CD14-positive monocyte (primary cell): ENCODE measurements at regions not wholly inside any gene's neighbourhood (a gene's known extent, or its start where the extent isn't known, plus 50 kb on each side); places are given as distances from the start of the nearest gene placed in this dataset.

Experiments
- DNase-seq, 3 donors: peaks; one replicate each; pipeline ENCODE4 v3.0.0-alpha.2; 2011 to 2022
- H2AFZ ChIP-seq: 2 replicates; pipeline ENCODE4 v1.6.0; 2012; ENCODE audit warnings: mild to moderate bottlenecking, low read depth, low read length, inconsistent platforms; ENCODE audit not compliant: insufficient read depth, poor library complexity, severe bottlenecking
- H3K27ac ChIP-seq, 2 donors: 1 replicate in 1 of 2; 2 replicates in 1 of 2; pipeline ENCODE4 v1.5.1; 2012 to 2013; ENCODE audit warnings: low read length in 2 of 2, control low read depth in 1 of 2, inconsistent platforms in 1 of 2, low read depth in 1 of 2, mild to moderate bottlenecking in 1 of 2
- H3K27me3 ChIP-seq, 2 donors: one replicate each; pipeline versions ENCODE4 v1.6.0 to v1.6.1; 2011 to 2013; ENCODE audit warnings: low read length in 2 of 2; ENCODE audit not compliant: control insufficient read depth in 2 of 2, insufficient read depth in 2 of 2
- H3K36me3 ChIP-seq, 2 donors: replicated peaks in 1 of 2; 1 replicate in 1 of 2; 2 replicates in 1 of 2; pipeline versions ENCODE4 v1.5.1 to v1.6.1; 2012 to 2013; ENCODE audit warnings: low read length in 2 of 2, control low read depth in 1 of 2, inconsistent platforms in 1 of 2, mild to moderate bottlenecking in 1 of 2; ENCODE audit not compliant: insufficient read depth in 2 of 2, control insufficient read depth in 1 of 2
- H3K4me1 ChIP-seq, 2 donors: 1 replicate in 1 of 2; 2 replicates in 1 of 2; pipeline versions ENCODE4 v1.5.1 to v1.6.1; 2012 to 2013; ENCODE audit warnings: low read length in 2 of 2, control low read depth in 1 of 2, inconsistent platforms in 1 of 2, mild to moderate bottlenecking in 1 of 2, moderate library complexity in 1 of 2; ENCODE audit not compliant: insufficient read depth in 2 of 2, control insufficient read depth in 1 of 2
- H3K4me2 ChIP-seq: replicated peaks from 2 replicates; pipeline ENCODE3; 2012; ENCODE audit warnings: low read length, moderate library complexity, mild to moderate bottlenecking; ENCODE audit not compliant: poor library complexity, severe bottlenecking; ENCODE audit errors: extremely low read depth
- H3K4me3 ChIP-seq, 3 experiments: fragments of 200-600 bp in 1 of 3; sonication (generic) in 1 of 3; replicated peaks in 1 of 3; 1 replicate in 2 of 3; 2 replicates in 1 of 3; pipeline ENCODE4 v1.5.1; 2011 to 2013; ENCODE audit warnings: low read length in 3 of 3, mild to moderate bottlenecking in 3 of 3, control low read depth in 2 of 3, low read depth in 2 of 3, inconsistent platforms in 1 of 3, moderate library complexity in 1 of 3
- H3K79me2 ChIP-seq: 2 replicates; pipeline ENCODE4 v1.6.0; 2012; ENCODE audit warnings: mild to moderate bottlenecking, control low read depth, inconsistent platforms, low read length, moderate library complexity; ENCODE audit not compliant: insufficient read depth
- H3K9ac ChIP-seq: 2 replicates; pipeline ENCODE4 v1.6.0; 2017; ENCODE audit warnings: low read length, mild to moderate bottlenecking; ENCODE audit not compliant: insufficient read depth, poor library complexity, severe bottlenecking
- H3K9me3 ChIP-seq, 2 donors: replicated peaks in 1 of 2; 1 replicate in 1 of 2; 2 replicates in 1 of 2; pipeline versions ENCODE4 v1.5.1 to v1.6.1; 2012 to 2013; ENCODE audit warnings: low read length in 2 of 2, control low read depth in 1 of 2; ENCODE audit not compliant: control insufficient read depth in 1 of 2, insufficient read depth in 1 of 2
- H4K20me1 ChIP-seq: 2 replicates; pipeline ENCODE4 v1.6.0; 2012; ENCODE audit warnings: mild to moderate bottlenecking, low read length, control low read depth, moderate library complexity; ENCODE audit not compliant: insufficient read depth
- H3K27ac Mint-ChIP-seq, 7 donors: one replicate each; pipeline ENCODE4 v1.8.0; 2020; ENCODE audit warnings: mild to moderate bottlenecking in 7 of 7, mixed read lengths in 7 of 7, moderate library complexity in 6 of 7, inconsistent platforms in 2 of 7
- H3K27me3 Mint-ChIP-seq, 3 donors: one replicate each; pipeline ENCODE4 v1.8.0; 2021 to 2022; ENCODE audit warnings: low read depth in 3 of 3, mild to moderate bottlenecking in 3 of 3, mixed read lengths in 3 of 3, moderate library complexity in 3 of 3, inconsistent platforms in 1 of 3
- H3K36me3 Mint-ChIP-seq, 2 donors: one replicate each; pipeline ENCODE4 v1.8.0; 2020; ENCODE audit warnings: mixed read lengths in 2 of 2, inconsistent platforms in 1 of 2, mild to moderate bottlenecking in 1 of 2
- H3K4me1 Mint-ChIP-seq: one replicate; pipeline ENCODE4 v1.8.0; 2020; ENCODE audit warnings: mild to moderate bottlenecking, mixed read lengths
- H3K4me3 Mint-ChIP-seq, 2 donors: one replicate each; pipeline ENCODE4 v1.8.0; 2020; ENCODE audit warnings: mild to moderate bottlenecking in 2 of 2, mixed read lengths in 2 of 2, moderate library complexity in 1 of 2
- H3K9me3 Mint-ChIP-seq, 7 donors: one replicate each; pipeline ENCODE4 v1.8.0; 2020 to 2022; ENCODE audit warnings: mixed read lengths in 7 of 7, mild to moderate bottlenecking in 6 of 7, moderate library complexity in 6 of 7, inconsistent platforms in 2 of 7
- CTCF ChIP-seq: fragments of 200-600 bp; IDR thresholded peaks from one replicate; pipeline ENCODE4 v1.8.0; 2022; ENCODE audit warnings: antibody characterized with exemption, mild to moderate bottlenecking
- WGBS: methylation state at CpG from one replicate; pipeline ENCODE4 v1.1.5; 2013; ENCODE audit warnings: missing lambda C conversion rate; ENCODE audit not compliant: insufficient coverage; 5-methylcytosine and 5-hydroxymethylcytosine counted together
- intact Hi-C, 2 donors: fragments of 100-400 bp; cut with micrococcal nuclease; formaldehyde crosslinking; loops; one replicate each; pipeline versions ENCODE4 v1.15.0 to v1.15.1; 2023

GRCh38 chr1:59076612-59077011 is 220.3 kb upstream of the FGGY start:
- no peak overlapping the region for H3K4me3 ChIP-seq
- Mint-ChIP-seq H3K36me3 (no peaks in the 10 kb centered on the region), H3K4me3 (no peak overlapping the region), H3K27me3 (peaks cover 0 to 5% (median 5%) of the 10 kb centered on the region in 3 donors), H3K9me3 (peaks cover 0 to 2% (median 0%) of the 10 kb centered on the region in 7 donors), H3K27ac (peak overlapping the region in 1 of 7 donors; percentile 43), H3K4me1 (peaks cover 14% of the 10 kb centered on the region)
- no peak for TF ChIP-seq CTCF
- H3K9me3 ChIP-seq, result no peaks in the 10 kb centered on the region
- intact Hi-C loops, result no loop called here
- no peaks in the 10 kb centered on the region for H3K27me3 ChIP-seq
- no peaks in the 10 kb centered on the region for H3K36me3 ChIP-seq
- no peak overlapping the region for H3K27ac ChIP-seq
- peaks cover 11 to 12% of the 10 kb centered on the region in 2 donors for H3K4me1 ChIP-seq
- H2AFZ ChIP-seq, result no peak overlapping the region
- H4K20me1 ChIP-seq, result no peaks in the 10 kb centered on the region
- H3K4me2 ChIP-seq, result no peak overlapping the region
- no peak for DNase-seq
- no peak overlapping the region for H3K9ac ChIP-seq
- 80% methylated on average over 1 of the region's 1 CpG for WGBS
- H3K79me2 ChIP-seq, result no peaks in the 10 kb centered on the region

DNA sequence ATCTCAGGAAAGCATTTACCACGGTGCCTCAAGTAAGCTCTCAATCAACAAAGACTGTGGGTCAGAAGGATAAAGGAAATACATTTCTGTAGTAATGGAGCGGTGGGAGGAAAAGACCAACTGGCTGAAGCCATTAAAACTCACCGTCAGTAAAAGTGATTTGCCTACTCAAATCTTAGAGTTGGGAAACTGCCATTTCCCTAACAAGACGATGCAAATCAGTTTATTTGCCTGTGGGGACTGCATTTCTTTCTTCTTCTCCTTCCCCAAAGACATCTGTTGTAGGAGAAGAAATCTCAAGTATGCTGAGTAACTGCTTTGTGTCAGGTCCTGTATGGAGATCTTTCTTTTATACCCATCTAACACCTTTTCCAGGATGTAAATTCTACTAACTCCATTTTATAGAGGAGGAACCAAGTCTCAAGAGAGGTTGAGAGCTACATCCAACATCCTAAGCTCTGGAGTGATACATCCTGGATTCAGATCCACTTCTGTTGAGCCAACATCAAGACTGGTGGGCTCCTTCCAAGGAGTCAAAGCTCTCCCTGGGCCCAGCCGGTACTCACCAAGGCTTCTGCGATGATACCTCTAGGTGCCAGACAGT is 219.3 kb upstream of the FGGY start:
- no peak overlapping the region for H2AFZ ChIP-seq
- no peak overlapping the region for H3K27ac ChIP-seq
- peaks cover 1 to 2% of the 10 kb centered on the region in 2 donors for H3K4me1 ChIP-seq
- H3K9ac ChIP-seq, result no peak overlapping the region
- no CpG with 5 or more reads among the region's 6 CpGs for WGBS
- peaks cover 7% of the 10 kb centered on the region for H3K4me1 Mint-ChIP-seq
- no peak for DNase-seq
- no peak overlapping the region for H3K4me3 ChIP-seq
- H3K4me3 Mint-ChIP-seq, result no peak overlapping the region
- H3K27ac Mint-ChIP-seq, result no peak overlapping the region
- H4K20me1 ChIP-seq, result no peaks in the 10 kb centered on the region
- no peaks in the 10 kb centered on the region for H3K79me2 ChIP-seq
- no peak overlapping the region for H3K4me2 ChIP-seq
- intact Hi-C loops, result no loop called here
- H3K27me3 Mint-ChIP-seq, result peaks cover 0 to 5% (median 5%) of the 10 kb centered on the region in 3 donors
- H3K27me3 ChIP-seq, result no peaks in the 10 kb centered on the region
- no peaks in the 10 kb centered on the region for H3K36me3 ChIP-seq
- H3K36me3 Mint-ChIP-seq, result no peaks in the 10 kb centered on the region
- H3K9me3 Mint-ChIP-seq, result peaks cover 0 to 2% (median 0%) of the 10 kb centered on the region in 7 donors
- no peaks in the 10 kb centered on the region for H3K9me3 ChIP-seq
- TF ChIP-seq CTCF, result no peak
